Skeletal muscle tissue (tissue), 3 donors: ENCODE measurements at regions not wholly inside any gene's neighbourhood (a gene's known extent, or its start where the extent isn't known, plus 50 kb on each side); places are given as distances from the start of the nearest gene placed in this dataset.

Experiments
- H3K27ac ChIP-seq: one replicate; pipeline ENCODE4 v1.7.0; 2013; ENCODE audit warnings: mild to moderate bottlenecking, low read depth, low read length, inconsistent platforms
- H3K27me3 ChIP-seq, 3 donors: one replicate each; pipeline ENCODE4 v1.7.0; 2013; ENCODE audit warnings: low read length in 3 of 3; ENCODE audit not compliant: control insufficient read depth in 3 of 3, insufficient read depth in 3 of 3
- H3K36me3 ChIP-seq, 3 donors: one replicate each; pipeline ENCODE4 v1.7.0; 2013; ENCODE audit warnings: low read length in 3 of 3; ENCODE audit not compliant: control insufficient read depth in 3 of 3, insufficient read depth in 3 of 3
- H3K4me1 ChIP-seq, 3 donors: one replicate each; pipeline ENCODE4 v1.7.0; 2013; ENCODE audit warnings: low read length in 3 of 3, mild to moderate bottlenecking in 3 of 3; ENCODE audit not compliant: control insufficient read depth in 3 of 3, insufficient read depth in 3 of 3
- H3K4me3 ChIP-seq, 3 donors: one replicate each; pipeline ENCODE4 v1.7.0; 2013; ENCODE audit warnings: low read length in 3 of 3
- H3K9ac ChIP-seq, 3 donors: one replicate each; pipeline ENCODE4 v1.7.0; 2013; ENCODE audit warnings: low read length in 3 of 3, mild to moderate bottlenecking in 3 of 3, moderate library complexity in 2 of 3, low read depth in 1 of 3
- H3K9me3 ChIP-seq, 3 donors: one replicate each; pipeline ENCODE4 v1.7.0; 2013; ENCODE audit warnings: low read length in 3 of 3; ENCODE audit not compliant: control insufficient read depth in 3 of 3
- donor health status: Osteomylitis.

DNA sequence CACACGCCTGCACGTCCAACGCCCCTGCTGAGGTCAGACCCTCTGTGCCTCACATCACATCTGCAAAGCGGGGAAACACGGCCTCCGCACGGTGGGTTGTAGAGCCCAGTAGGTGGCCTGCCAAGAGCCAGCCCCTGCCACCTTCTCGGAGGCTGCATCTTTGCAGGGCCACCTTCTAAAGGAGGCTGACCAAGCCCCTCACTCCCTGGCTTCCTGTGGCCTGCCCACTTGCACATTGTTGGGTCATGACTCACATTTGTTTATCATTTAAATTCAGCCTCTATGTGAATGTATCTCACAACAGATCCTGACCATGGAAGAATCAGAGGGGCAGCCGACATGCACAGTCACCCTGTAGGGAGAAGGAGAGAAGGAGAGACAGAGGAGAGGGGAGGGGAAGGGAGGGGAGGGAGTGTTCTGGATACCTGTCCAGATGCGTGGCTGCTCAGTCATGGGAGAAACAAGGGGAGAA lies 319.5 kb upstream of the DIO3 start:
- H3K36me3 ChIP-seq, result no peaks in the 10 kb centered on the region
- H3K9me3 ChIP-seq, result peaks cover 0 to 3% (median 0%) of the 10 kb centered on the region in 3 donors
- peaks cover 0 to 9% (median 0%) of the 10 kb centered on the region in 3 donors for H3K27me3 ChIP-seq
- no peaks in the 10 kb centered on the region for H3K4me1 ChIP-seq
- no peak overlapping the region for H3K9ac ChIP-seq
- H3K4me3 ChIP-seq, result no peak overlapping the region
- no peak overlapping the region for H3K27ac ChIP-seq

DNA sequence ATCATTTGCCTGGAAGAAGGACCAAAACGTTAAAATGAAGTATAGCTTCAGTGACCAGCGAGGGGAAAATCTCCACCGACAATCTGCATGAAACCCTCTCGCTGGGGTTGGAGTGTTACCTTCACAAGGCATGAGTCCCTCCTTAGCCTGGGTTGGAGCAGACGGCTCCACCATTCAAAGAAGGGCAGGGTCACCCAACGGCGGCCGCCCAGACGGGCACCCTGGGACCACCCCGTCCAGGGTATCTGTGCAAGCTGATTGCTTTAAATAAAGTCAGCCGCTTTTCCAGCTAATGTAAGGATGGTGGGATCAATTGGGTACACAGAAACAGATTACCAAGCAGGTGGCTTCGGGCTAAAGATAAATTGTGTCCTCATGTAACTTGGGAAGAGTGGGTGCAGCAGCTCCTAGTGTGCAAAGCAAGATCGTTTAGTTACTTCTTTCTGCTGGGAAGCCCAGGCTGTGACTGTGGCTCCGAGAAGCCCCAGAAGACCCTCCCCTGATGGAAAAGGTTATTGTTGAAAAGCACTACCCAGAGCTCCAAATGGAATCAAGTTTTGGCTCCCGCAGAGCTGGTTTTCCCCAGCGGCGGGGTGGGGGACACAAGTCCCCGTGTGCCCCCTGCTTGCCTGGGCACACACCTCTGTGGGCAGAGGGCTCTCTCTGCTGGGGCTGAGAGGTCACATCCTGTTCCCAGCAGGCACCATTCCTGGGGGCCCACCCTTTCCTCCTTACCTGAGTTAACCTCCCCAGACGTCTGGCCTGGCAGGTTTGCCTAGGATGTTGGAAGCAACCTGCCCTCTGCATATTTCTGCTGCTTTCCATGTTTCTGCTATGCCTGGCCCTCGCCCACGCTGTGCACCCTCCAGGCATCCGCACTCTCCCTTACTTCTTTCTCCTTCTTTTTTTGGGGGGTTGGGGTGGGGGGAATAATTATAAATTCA lies 318.6 kb upstream of the DIO3 start:
- H3K36me3 ChIP-seq, result no peaks in the 10 kb centered on the region
- no peak overlapping the region for H3K9ac ChIP-seq
- peaks cover 0 to 3% (median 0%) of the 10 kb centered on the region in 3 donors for H3K9me3 ChIP-seq
- no peaks in the 10 kb centered on the region for H3K4me1 ChIP-seq
- H3K27me3 ChIP-seq, result peaks cover 0 to 11% (median 0%) of the 10 kb centered on the region in 3 donors
- H3K4me3 ChIP-seq, result no peak overlapping the region
- no peak overlapping the region for H3K27ac ChIP-seq

DNA sequence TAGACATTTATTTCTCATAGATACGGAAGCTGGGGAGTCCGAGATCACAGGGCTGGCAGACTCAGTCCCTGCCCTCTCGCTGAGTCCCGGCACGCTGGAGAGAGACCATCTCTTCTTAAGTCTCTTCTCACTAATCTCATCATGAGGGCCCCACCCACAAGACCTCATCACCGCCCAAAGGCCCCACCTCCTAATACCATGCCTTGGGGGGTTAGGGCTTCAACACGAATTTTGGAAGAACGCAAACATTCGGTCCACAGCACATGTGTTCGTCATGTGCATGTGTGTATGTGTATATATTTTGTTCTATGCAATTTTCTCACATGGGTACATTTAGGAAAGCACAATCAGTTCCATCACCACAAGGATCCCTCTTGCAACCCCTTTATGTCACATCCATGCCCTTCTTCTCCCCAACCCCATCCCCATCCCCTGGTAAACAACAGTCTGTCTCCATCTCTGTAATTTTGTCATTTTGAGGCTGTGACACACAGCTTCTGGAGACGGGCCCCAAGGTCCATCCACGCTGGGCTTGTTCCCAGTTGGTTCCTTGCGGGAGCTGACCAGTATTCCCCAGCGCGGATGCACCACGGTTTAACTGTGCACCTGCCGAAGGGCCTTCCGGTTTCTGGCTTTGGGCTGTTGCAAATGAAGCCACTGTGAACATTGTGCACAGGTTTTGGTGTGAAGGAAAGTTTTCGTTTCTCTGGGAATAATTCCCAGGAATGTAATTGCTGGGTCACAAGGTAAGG lies 317.5 kb upstream of the DIO3 start:
- Histone ChIP-seq H3K4me3 (no peak overlapping the region), H3K9ac (no peak overlapping the region), H3K9me3 (peaks cover 0 to 3% (median 0%) of the 10 kb centered on the region in 3 donors), H3K27me3 (peaks cover 0 to 11% (median 2%) of the 10 kb centered on the region in 3 donors), H3K4me1 (no peaks in the 10 kb centered on the region), H3K36me3 (no peaks in the 10 kb centered on the region), H3K27ac (no peak overlapping the region)

DNA sequence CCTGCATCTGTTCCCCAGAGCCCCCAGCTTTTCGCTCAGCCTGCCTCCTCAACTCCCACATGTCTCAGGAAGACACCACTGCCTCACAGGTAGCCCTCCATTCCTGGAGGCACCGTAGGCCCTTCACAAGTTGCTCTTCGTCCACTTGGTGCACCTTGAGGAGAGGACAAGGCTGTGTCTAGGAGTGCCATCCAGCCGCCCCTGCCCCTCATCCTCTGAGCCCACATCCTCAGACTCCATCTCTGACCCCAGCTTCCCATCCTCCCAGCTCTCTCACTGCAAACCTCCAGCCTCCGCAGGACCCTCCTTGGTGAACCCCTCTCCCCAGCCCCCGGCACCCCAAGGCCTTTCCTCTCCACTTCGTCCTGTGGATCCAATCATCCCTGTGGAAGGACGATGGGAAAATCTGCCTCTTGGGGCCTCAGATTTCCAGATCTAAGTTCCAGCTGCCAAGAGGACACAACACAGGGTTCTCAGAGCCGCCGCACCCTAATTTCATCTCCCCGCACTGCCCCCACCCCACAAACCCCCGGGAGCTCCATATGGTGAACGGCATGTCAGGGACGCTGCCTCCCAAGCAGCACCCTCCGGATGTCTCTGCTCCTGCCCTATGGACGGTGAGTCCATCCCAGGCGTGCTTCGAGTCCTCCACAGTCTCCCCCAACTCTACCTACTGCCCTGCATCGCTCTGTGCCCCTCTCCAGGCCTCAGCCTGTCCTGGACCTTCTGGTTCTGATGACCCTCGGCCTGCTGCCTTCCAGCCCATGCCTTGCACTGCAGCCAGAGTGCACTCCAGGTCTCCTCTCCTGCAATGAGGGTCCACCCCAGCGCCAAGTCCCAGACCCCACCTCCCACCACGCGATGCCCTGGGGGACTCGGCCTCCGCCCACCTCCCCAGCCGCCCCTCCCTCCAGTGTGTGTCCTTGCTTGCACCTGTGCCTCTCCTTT lies 314.1 kb upstream of the DIO3 start:
- Histone ChIP-seq H3K27ac (no peak overlapping the region), H3K36me3 (no peaks in the 10 kb centered on the region), H3K9me3 (no peaks in the 10 kb centered on the region), H3K4me1 (no peaks in the 10 kb centered on the region), H3K4me3 (no peak overlapping the region), H3K27me3 (peaks cover 0 to 14% (median 6%) of the 10 kb centered on the region in 3 donors), H3K9ac (no peak overlapping the region)

DNA sequence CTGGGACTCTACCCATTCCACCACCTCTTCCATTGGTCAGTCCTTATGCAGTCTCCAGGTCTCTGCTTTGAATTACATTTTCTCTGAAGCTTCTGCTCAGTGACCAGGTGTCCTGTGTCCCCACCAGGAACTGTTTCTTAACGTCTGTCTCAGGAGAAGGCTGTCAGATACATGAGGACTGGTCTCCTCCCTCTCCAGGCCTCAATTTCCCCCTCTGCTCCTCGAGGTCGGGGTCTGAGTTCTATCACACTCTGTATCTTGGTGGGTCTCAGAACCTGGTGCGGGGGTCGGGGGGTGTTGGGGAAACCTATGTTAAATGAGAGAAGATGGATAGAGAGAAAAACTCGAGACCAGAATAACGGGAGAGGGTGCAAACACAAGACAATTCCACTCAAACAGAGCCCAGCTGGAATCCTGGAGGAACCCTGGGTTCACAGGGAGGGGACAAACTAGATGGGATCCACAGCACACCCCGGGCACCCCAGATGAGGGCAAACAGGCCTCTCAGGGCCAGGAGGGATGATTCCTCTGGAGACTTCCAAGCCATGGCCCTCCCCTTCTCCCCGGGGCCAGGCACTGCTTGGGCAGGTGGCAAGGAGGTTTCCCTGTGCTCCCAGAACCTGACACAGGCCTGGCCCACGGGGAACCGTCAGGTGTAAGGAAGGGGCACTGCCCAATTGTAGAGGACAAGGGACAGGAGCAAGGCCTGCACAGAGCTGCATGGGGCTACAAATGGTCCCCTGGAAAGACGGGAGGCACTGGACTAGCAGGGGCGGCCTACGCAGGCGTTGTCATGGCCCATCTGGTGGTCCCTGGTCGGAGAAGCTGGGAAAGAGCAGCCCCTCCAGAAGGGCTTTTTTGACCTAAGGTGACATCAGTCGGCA lies 313.2 kb upstream of the DIO3 start:
- H3K9me3 ChIP-seq, result no peaks in the 10 kb centered on the region

DNA sequence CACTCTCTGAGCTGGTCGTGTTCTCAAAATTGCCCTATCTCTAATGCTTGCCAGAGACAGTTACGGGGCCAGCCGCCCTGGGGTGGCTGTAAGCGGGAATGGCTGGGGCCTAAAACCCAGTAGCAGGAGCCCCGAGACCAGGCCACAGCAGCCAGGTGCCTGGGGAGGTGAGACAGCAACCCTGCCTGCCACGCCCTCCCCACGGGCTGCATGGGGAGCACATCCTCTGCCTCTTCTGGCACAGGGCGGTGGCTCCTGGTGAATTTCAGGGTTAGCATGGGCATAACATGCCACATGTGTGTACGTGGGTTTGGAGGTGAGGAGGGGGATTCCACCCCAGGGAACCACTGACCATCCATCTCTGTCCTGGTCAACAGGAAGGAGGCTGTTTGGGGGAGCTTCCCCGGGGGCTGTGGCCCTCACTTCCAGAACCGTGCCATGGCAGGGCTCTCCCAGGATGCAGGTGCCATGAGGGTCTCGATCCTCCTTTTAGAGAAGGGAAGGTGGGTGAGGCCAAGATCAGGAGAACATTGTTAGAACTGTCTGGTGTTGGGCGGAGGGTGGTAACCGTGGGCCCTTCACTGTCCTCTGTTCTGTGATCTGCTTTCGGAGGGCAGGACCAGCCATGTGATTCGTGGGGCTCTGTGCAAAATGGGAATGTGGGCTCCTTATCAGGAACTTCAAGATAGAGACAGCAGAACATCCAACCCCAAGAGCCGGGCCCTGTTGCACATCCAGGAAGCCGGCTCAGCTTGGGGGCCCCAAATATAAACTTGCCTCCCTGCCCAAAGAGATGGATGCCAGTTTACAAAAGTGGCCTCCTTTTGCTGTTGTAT lies 312.2 kb upstream of the DIO3 start:
- Histone ChIP-seq H3K36me3 (no peaks in the 10 kb centered on the region), H3K4me3 (no peak overlapping the region), H3K27ac (no peak overlapping the region), H3K9me3 (no peaks in the 10 kb centered on the region), H3K9ac (no peak overlapping the region), H3K4me1 (no peaks in the 10 kb centered on the region), H3K27me3 (peaks cover 0 to 14% (median 6%) of the 10 kb centered on the region in 3 donors)

More for the DNA sequence above, 313.2 kb upstream of the DIO3 start:
- H3K27me3 ChIP-seq, result peaks cover 0 to 14% (median 6%) of the 10 kb centered on the region in 3 donors
- H3K9ac ChIP-seq, result no peak overlapping the region
- H3K4me1 ChIP-seq, result no peaks in the 10 kb centered on the region
- H3K27ac ChIP-seq, result no peak overlapping the region
- H3K36me3 ChIP-seq, result no peaks in the 10 kb centered on the region
- no peak overlapping the region for H3K4me3 ChIP-seq

DNA sequence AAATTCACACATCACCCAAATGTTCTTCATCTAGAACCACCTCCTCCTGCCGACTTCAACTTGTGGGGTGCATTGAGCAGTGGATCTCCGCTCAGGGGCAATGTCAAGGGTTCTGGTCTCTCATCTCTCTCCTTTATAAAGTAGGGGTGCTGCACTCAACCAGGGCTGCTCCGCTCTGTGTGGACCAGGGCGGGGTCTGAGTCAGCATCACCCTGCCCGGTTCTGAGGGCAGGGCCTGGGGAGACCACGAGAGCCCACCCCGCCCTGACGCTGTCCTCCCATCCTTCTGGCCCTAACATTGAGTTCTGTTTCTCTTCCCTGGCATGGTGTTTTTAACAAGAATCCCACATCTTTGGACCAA lies 311.6 kb upstream of the DIO3 start:
- no peak overlapping the region for H3K27ac ChIP-seq
- no peaks in the 10 kb centered on the region for H3K9me3 ChIP-seq
- no peaks in the 10 kb centered on the region for H3K36me3 ChIP-seq
- H3K4me1 ChIP-seq, result no peaks in the 10 kb centered on the region
- H3K4me3 ChIP-seq, result no peak overlapping the region
- H3K9ac ChIP-seq, result no peak overlapping the region
- H3K27me3 ChIP-seq, result peaks cover 0 to 15% (median 6%) of the 10 kb centered on the region in 3 donors

DNA sequence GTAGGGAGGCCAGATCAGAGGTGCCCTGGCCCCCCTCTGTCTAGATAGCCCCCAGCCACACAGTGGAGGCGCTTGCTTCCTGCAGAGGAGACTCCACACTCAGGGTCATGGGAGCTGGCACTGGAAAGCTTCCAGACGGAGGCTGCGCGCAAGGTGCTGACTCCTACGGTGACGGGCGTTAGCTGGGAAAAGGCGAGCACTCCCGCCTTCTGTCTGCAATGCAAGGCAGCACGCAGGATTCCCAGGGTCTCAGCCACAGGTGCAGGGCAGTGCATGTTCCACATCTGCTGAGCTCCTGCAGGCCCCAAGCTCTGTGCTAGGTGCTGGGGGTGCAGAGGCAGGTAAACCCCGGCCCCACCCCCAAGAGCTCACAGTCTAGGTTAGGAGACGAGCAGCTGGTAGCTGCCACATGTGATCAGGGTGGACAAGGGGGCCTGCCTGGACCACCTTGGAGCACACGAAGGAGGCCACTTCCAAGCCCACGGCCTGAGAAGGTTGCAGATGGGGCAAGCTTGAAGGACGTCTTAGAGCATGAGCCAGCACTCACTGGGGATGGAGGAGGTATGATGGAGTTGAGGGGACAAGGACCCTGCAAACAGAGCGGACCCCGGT lies 310.9 kb upstream of the DIO3 start:
- Histone ChIP-seq H3K9me3 (peaks cover 0 to under 1% (median 0%) of the 10 kb centered on the region in 3 donors), H3K4me3 (no peak overlapping the region), H3K27me3 (peaks cover 0 to 20% (median 9%) of the 10 kb centered on the region in 3 donors), H3K4me1 (peaks cover 0 to 2% (median 0%) of the 10 kb centered on the region in 3 donors), H3K27ac (no peak overlapping the region), H3K9ac (no peak overlapping the region), H3K36me3 (no peaks in the 10 kb centered on the region)
